Dedifferentiated amniotic fluid mesenchymal stem cell (primary cell): ENCODE measurements at regions not wholly inside any gene's neighbourhood (a gene's known extent, or its start where the extent isn't known, plus 50 kb on each side); places are given as distances from the start of the nearest gene placed in this dataset.

Experiments
- DNase-seq: peaks from one replicate; pipeline ENCODE4 v3.0.0-alpha.2; 2016; ENCODE audit errors: extremely low spot score

DNA sequence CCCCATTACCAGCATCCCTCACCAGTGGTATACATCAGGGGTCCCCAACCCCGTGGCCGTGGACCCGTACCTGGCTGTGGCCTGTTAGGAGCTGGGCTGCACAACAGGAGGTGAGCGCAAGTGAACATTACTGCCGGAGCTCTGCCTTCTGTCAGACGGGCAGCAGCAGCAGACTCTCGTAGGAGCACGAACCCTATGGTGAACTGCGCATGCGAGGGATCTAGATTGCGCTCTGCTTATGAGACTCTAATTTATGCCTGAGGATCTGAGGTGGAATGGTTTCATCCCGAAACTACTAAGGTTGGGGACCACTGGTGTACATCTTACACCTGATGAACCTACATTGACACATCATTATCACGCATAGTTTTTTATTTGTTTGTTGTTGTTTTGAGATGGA is 52.8 kb upstream of the DHX15 start:
- DNase-seq: no peak

DNA sequence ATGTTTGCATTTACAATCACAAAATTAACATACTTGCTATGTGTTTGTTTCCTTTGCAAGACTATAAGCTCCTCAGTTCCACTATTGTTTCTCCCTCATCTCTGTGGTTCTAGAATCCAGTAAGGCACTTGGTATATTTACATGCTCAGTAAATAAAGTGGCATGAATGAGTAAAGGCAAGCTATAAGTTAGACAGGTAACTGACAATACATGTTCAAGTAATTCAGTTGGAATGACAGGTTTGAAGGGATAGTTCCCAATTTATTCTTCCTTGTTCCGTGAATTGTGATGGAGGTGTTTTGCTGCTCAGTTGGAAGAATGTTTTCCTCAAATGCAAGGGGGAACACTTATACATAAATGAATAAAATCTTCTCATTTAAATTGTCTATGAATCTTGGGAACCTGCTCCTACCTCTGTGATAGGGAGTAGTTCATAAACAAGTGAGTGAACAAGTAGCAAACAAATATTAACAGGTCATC is 54.1 kb upstream of the DHX15 start:
- DNase-seq: no peak

DNA sequence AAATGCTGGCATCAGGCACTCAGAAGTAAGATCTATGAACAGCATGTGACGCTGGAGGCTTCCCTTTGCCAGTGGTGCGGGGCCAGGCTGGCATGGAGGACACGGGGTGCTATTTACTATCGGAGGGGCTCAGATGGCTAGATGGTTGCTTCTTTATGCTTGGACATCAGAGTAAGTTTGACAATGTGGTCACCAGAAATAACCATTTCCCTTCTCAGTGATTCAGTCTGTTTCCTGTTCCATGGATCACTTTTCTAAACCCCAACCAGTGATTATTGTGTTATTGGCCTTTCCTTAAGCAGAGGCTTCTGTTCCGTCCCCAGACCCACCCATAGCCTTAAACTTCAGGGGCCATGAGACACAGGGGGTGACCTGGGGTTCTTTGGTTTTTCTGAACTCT is 55.4 kb upstream of the DHX15 start:
- no peak for DNase-seq

DNA sequence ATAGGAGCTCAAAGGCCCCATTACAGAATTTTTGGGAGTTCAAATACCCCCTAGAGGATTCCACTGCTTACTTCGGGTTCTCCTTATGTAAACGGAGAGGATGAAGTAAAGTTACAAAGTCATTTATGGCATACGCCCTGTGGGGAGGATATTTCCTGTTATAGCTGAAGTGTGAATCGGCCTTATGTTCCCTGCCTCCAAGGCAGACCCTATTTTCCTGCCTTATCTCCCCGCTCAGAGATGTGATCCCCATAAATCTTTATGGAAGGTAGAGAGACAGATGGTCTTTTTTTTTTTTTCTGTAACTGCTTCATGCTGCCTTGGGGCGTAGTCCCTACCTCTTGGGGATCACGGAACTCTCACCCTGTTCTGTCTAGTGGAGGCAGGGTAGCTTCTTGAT is 56.0 kb upstream of the DHX15 start:
- DNase-seq: no peak

DNA sequence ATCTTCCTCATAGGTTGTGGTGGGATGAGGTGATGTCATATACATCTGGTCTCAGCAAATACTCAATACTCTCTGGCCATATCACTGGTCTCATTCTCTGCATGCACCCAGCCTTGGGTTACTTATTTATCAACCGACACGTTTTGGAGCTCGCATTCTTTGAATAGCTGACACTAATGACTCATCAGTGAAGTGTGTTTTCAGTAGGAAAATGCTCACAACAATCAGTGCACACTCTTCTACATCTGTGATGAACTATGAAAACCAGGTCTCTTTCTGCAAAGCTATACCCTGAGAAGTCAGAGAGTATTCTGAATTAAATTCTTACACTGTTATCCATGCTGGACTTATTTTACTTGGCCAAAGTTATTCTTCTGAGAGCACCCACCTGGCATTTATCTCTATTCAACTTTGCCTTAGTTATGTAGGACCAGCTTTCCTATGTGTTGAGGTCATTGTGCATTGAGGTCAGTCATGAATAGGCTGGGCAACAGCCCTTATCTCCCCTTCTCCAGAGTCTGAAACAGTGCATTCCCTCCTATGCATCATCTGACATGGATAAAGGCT is 58.7 kb upstream of the DHX15 start:
- DNase-seq: no peak

DNA sequence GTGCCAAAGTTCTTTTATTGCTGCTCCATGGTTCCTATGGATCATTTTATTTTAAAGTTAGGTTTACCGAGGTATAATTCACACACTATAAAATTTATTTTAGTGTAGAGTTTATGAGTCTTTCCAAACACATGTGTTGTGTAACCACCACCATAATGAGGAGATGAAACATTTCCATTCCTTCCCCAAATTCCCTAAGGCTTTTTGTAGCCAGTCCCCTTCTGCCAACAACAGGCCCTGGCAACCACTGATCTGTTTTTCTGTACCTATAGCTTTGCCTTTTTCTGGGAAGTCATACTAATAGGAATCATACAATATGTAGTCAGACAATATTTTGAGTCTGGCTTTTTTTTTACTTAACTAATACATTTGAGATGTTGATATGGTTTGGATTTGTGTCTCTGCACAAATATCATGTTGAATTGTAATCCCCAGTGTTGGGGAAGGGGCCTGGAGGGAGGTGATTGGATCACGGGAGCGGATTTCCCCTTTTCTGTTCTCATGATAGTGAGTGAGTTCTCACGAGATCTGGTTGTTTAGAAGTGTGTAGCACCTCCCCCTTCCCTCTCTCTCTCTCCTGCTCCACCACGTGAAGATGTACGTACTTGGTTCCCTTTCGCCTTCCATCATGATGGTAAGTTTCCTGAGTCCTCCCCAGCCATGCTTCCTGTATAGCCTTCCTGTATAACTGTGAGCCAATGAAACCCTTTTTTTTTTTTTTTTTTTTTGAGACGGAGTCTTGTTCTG is 59.6 kb upstream of the DHX15 start:
- DNase-seq: no peak

DNA sequence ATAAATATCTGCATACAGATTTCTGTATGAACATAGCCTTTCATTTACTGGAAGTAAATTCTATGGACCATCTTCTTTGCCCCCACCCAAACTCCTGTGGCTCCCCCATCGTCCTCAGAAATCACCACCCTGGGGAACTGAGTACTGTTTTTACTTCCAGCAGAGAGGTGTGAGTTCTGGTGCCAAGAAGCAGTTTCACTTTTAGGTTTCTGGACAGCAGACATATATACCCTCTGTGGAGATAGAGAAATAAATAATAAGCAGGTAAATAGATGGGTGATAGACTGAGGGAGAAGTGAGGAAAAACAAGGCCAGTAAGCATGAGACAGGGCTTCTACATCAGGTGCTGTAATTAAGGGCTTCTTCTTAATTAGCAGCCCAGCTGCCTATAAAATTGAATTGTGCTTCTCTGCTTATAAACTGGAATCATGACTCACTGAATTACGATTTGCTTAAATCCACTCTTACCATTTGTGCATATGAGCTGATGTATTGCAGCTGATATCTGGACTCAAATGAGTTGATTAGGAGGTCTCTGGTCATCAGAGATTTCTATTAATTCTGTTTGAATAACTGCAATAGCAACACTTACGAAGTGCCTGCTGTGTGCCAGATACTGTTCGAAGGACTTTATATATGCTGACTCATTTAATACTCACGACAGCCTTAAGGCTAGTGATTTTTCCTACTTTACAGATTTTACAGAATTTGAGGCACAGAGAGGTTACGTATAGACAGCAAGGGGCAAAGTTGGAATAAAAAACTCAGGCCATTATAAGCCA is 60.8 kb upstream of the DHX15 start:
- no peak for DNase-seq

DNA sequence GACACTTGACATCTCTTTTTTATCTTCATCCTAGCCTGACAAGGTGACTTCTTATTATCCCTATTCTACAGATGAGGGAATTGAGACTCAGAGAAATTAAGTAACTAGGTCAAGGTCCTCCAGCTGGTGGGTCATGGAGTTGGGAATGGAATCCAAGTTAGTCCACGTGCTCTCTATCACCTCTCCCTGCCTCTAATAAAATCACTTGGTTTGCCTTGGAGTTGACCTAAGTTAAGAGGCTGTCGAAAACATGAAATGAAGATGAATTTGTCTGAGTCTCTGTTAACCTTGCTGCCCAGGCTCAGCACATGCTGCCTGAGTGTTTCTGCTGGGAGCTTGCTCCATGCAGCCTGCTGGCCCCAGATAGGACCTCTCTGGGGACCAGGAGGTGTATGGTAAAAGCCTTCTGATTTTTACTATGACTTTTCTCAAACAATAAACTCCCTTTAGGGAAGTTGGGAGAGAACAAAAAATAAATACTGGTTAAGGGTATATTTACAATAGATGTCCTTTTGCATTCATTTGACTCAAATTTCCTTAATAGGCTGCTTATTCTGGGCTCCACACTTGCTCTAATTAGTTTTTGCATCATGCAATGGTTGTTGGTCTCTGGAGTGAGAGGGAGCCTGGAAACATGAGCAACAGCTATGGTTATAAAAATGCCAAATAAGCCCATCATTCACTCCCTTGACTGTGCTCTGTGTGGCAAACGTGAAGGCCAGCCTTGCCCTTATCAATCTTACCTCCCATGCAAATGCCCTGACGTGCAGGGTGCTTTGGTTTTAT is 61.6 kb upstream of the DHX15 start:
- DNase-seq: no peak

DNA sequence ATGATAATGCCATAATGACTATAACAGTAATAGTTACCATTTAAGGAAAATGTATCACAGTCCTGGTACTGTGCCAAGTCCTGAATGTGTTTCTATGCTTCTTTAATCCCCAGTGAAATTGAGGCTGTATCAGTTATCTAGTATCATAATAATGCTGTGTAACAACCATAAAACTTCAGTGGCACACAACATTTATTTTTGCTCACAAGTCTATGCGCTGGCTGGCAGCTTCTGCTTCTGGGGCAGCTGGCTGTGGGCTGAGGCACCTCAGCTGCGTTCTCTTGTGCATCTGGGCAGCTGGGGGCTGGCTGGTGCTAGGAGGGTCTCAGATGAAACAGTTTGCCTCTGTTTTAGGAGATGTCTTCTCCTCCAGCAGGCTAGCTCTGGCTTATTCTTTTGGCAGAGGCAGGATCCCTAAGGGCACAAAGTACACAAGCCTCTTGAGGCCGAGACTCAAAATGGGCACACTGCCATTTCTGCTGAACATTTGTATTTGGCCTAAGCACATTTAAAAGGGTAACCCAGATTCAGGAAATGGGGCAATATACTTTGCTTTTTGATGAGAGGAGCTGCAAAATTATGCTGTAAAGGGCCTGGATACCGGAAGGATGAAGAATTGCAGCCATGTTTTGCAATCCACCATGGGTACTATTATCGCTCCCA is 62.6 kb upstream of the DHX15 start:
- DNase-seq: no peak

DNA sequence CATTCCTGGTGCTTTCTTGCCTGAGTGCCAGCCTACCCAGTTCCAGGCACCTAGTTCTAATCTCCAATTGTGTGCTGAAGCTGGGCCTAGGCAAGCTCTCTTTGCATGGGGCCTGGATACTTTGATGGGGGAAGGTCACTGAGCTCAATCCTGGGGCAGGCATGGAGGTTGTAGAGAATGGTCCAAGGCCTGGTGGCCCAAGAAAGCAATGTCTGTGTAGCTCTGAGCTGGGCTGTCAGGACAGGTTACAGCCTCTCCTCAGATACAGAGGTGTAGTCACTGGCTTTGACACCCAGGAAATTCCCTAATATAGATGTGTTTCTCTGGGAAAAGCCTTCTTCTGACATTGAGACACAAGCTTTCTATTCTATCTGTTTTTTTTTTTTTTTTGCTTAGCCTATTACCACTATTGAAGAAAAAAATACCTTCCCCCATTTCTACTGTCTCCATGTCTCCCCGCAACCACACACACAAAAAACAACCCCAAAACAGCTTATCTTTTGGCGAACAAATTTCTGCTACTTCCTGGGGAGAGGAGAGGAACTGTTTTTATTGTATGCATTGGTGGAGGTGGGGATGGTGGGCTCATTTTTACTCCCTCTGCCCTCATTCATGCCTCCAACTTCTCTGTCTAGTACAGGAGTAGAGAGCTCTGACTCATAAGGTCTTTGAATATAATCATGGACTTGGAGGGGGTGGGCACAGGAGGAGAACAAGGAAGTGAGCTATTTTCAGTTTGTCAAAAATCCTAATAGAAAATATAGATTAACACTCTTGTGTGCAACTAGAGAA is 66.7 kb upstream of the DHX15 start:
- no peak for DNase-seq

DNA sequence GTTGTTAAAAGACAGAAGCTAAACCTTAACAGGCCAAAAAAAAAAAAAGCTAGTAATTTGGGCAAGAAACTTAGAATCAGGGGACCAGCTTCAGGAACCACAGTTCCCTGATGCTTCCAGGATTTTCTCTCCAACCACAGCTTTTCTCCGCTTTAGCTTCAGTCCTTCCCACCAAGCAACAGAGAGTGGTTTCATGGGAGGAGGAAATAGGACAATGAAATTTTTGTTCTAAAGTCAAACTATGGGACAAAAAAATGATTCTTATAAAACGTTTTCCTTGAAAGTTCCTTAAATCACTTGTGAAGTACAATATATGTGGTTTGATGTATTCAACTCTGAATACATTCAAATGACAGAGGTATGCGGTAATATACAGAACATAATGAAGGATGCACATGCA is 71.0 kb upstream of the DHX15 start:
- no peak for DNase-seq

DNA sequence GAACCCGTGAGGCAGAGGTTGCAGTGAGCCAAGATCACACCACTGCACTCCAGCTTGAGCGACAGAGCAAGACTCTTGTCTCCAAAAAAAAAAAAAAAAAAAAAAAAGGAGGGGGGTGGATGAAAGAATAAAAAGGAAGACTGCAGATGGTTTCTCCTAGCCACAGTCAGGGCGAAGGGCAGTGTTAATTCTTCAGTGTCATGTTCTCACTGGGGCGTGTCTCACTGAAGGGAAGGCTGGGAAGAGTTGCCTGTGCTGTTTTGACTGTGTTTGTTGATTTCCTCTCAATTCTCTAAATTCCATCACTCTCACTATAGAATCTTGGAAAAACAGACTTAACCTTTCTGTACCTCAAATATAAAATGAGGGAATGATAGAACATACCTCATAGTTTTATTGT is 71.6 kb upstream of the DHX15 start:
- no peak for DNase-seq

DNA sequence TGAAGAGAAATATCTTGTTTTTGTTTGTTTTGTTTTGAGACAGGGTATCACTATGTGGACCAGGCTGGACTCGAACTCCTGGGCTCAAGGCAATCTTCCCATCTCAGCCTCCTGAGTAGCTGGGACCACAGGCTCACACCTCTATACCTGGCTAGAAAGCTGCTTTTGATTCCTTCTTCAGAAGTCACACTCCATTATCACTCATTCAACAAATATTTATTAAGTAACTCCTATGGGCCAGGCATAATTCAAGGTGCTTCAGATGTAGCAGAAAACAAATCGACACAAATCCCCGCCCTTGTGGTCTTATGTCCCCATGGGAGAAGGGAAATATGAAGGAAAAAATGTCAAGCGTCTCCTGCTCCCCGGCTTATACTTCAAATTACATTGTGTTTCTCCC is 72.6 kb upstream of the DHX15 start:
- DNase-seq: no peak

DNA sequence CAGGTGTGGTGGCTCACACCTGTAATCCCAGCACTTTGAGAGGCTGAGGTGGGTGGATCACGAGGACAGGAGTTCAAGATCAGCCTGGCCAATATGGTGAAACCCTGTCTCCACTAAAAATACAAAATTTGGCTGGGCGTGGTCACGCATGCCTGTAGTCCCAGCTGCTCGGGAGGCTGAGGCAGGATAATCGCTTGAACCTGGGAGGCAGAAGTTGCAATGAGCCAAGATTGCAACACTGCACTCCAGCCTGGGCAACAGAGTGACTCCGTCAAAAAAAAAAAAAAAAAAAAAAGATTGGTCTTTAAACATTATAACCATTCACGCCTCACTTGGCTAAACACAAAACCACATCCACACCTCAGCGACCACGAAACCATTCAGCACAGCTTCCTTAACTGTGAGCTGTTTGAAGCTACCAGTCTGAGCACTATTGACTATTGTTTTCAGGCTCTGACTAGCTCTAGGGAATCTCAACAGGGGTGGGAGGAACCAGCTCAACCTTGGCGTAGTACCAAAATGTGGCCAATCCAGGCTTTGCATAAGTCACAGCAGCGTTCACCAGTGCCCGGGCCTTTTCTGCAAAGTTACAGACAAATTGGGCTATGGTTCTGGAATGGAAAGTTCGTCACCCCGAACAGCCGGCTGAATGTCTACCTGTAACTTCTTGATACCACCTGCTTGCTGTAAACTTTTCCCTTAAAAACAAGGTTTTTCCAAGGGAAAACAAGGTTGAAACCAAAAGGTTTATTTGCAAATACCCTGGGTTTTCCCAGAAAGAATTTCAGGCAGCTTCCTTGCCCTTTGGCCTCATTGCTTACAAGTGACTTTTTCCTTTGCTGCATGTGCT is 73.6 kb upstream of the DHX15 start:
- DNase-seq: peak; percentile 15

DNA sequence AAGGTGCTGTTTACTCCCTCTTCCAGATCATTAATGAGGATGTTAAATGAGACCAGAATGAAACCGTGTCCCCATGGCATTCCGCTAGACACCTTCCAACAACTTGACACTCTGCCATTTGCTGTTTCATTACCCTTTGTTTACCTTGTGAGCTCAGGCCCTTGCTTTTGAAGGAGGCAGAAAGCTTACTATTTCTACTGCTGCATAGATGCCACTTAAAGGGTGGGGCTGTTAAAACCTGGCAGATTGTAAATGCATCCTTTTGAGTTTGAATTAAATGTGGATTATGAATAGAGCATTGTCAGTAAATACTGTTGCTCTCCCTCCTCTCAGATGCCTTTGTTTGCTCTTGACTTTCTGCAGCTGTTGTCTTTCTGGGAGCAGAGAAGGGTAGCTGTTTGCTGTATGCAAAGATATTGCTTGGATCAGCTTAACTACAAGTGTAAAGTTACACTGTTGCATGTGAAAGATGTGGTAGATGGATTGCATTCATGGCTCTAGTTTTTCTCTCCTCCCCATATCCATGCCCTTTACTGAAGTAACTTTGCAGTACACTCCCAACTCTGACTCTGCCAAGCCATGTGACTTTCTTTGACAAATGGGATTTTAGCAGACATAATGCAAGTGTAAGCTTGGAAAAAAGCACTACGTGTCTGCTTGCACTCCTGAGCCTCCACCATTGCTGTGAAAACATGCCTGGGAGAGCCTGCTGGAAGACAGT is 75.0 kb upstream of the DHX15 start:
- peak; percentile 58 for DNase-seq

DNA sequence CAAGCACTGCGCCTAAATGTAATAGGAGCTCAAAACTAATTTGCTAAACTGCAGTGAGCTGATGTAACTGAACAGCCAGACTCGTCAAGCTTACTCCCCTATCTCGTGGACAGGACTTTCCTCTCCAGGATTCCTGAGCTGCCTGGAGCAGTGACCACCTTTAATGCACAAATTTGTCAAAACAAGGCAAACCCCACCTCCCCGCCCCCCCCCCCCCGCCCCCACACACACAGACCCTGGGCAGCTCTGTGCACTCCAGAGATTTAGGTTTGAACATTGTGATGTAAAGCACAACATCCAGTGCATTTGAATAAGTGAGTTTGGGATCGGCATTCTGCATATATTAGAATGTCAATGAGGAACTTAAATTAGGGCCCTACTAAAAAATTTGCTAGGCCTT is 77.7 kb upstream of the DHX15 start:
- DNase-seq: no peak

DNA sequence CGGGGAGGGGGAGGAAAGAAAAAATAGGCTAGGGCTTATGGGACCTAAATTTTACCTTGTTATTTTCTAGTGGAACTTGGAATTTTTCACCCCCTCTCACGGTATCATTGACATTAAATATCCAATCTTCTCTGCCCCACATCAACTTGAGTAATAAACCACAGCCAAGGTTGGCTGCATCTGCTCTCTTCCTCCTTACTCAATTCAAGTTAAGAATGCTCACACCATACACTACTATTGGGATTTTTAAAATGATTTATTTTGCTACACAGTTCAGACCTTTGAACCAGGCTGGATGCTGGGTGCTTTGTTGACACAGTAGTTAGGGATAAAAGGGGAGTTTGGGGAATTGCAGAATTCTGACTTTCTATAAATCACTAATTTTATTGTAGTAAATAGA is 78.2 kb upstream of the DHX15 start:
- DNase-seq: no peak

DNA sequence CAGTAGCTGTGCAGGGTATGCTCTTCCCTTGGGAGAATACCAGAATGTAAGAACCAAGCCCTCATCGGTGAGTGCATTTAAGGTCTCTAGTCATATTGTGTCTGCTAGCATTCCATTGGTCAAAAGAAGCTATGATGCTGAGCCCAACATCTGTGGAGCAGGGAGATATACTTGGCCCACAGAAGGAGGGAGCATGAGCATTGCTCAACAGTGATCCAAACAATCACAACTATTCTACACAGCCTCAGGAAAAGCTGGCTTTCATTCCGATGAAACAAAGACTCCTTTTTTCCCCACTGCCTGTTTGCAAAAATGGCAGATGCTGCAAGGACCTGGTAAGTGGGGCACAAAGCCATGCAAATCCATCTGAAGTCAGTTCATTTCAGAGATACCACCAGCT is 80.6 kb upstream of the DHX15 start:
- no peak for DNase-seq

DNA sequence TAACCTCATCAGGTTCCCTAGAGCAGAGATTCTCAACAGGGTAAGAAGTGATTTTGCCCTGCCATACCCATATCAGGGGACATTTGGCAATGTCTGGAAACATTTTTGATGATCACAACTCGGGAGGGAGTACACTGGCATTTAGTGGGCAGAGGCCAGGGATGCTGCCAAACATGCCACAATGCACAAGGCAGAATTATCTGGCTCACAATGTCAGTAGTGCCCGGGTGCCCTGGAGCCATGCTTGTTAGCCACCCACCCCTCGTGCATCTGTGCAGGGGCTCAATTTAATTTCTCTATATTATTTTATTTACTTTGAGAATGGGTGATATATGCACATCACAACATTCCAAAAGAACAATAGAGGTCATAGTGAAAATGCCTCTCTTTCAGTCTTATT is 82.0 kb upstream of the DHX15 start:
- DNase-seq: no peak
